Chondrocyte (in vitro differentiated cells): ENCODE measurements at regions not wholly inside any gene's neighbourhood (a gene's known extent, or its start where the extent isn't known, plus 50 kb on each side); places are given as distances from the start of the nearest gene placed in this dataset.

Experiments
- DNase-seq: peaks from one replicate; pipeline ENCODE4 v3.0.0; 2021; ENCODE audit warnings: mixed read lengths, low spot score
- H3K27ac Mint-ChIP-seq: one replicate; pipeline ENCODE4 v1.8.0; 2021; ENCODE audit warnings: mild to moderate bottlenecking, moderate library complexity, mixed read lengths; ENCODE audit not compliant: unreplicated experiment
- H3K27me3 Mint-ChIP-seq: 2 replicates; pipeline ENCODE4 v1.8.0; 2021; ENCODE audit warnings: low read depth, mixed read lengths
- H3K36me3 Mint-ChIP-seq: 2 replicates; pipeline ENCODE4 v1.8.0; 2021; ENCODE audit warnings: low read depth, mixed read lengths
- H3K4me1 Mint-ChIP-seq: 2 replicates; pipeline ENCODE4 v1.8.0; 2021; ENCODE audit warnings: low read depth, mild to moderate bottlenecking, mixed read lengths
- H3K4me3 Mint-ChIP-seq: one replicate; pipeline ENCODE4 v1.8.0; 2021; ENCODE audit warnings: mild to moderate bottlenecking, moderate library complexity, mixed read lengths; ENCODE audit not compliant: unreplicated experiment
- H3K9me3 Mint-ChIP-seq: 2 replicates; pipeline ENCODE4 v1.8.0; 2021; ENCODE audit warnings: low read depth, mixed read lengths
- TF ChIP-seq, protein P1 (sequence below): fragments of 200-600 bp; sonication (generic); IDR thresholded peaks from 2 replicates; pipeline ENCODE4 v1.5.0; 2021; ENCODE audit warnings: antibody characterized with exemption, mild to moderate bottlenecking, moderate library complexity

GRCh38 chr3:110457508-110457907 is 614.1 kb upstream of the NECTIN3 start:
- Mint-ChIP-seq H3K27me3 (no peaks in the 10 kb centered on the region), H3K4me1 (peaks cover 12% of the 10 kb centered on the region), H3K36me3 (peaks cover 8% of the 10 kb centered on the region), H3K4me3 (no peak overlapping the region), H3K9me3 (peaks cover 17% of the 10 kb centered on the region), H3K27ac (no peak overlapping the region)
- TF ChIP-seq, protein P1, sequence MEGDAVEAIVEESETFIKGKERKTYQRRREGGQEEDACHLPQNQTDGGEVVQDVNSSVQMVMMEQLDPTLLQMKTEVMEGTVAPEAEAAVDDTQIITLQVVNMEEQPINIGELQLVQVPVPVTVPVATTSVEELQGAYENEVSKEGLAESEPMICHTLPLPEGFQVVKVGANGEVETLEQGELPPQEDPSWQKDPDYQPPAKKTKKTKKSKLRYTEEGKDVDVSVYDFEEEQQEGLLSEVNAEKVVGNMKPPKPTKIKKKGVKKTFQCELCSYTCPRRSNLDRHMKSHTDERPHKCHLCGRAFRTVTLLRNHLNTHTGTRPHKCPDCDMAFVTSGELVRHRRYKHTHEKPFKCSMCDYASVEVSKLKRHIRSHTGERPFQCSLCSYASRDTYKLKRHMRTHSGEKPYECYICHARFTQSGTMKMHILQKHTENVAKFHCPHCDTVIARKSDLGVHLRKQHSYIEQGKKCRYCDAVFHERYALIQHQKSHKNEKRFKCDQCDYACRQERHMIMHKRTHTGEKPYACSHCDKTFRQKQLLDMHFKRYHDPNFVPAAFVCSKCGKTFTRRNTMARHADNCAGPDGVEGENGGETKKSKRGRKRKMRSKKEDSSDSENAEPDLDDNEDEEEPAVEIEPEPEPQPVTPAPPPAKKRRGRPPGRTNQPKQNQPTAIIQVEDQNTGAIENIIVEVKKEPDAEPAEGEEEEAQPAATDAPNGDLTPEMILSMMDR: no peak
- no peak for DNase-seq

- Mint-ChIP-seq H3K27me3 (no peaks in the 10 kb centered on the region), H3K36me3 (peaks cover 8% of the 10 kb centered on the region), H3K4me3 (no peak overlapping the region), H3K9me3 (peaks cover 17% of the 10 kb centered on the region), H3K27ac (no peak overlapping the region), H3K4me1 (peaks cover 14% of the 10 kb centered on the region)
- DNase-seq: no peak
- TF ChIP-seq, protein P1: no peak
Measured at GRCh38 chr3:110459021-110459420, 612.6 kb upstream of the NECTIN3 start.

GRCh38 chr3:110470310-110470709 is 601.3 kb upstream of the NECTIN3 start:
- H3K9me3 Mint-ChIP-seq: no peaks in the 10 kb centered on the region

DNA sequence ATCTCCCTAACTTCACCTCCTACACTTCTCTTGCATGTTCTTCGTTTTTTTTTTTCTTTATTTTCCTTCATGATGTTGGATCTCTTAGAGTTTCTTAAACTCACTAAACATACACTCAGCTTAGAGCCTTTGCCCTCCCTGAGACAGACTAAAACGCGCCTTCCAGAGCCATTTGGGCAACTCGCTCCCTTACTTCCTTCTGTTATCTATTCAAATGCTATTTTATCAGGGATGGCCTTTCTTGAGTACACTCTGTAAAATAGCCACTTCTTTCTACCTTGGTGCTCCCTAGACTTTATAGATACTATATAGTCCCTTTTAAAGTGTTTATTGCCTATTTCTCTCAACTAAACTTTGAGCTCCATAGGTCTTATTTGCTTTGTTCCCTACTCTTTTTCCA is 598.2 kb upstream of the NECTIN3 start:
- peaks cover 2% of the 10 kb centered on the region for H3K4me1 Mint-ChIP-seq
- H3K9me3 Mint-ChIP-seq: no peaks in the 10 kb centered on the region
- H3K36me3 Mint-ChIP-seq: no peaks in the 10 kb centered on the region
- no peak for DNase-seq
- H3K27me3 Mint-ChIP-seq: no peaks in the 10 kb centered on the region
- no peak overlapping the region for H3K27ac Mint-ChIP-seq
- TF ChIP-seq, protein P1: no peak
- no peak overlapping the region for H3K4me3 Mint-ChIP-seq

More at GRCh38 chr3:110470310-110470709, 601.3 kb upstream of the NECTIN3 start:
- no peak overlapping the region for H3K4me3 Mint-ChIP-seq
- no peak for DNase-seq
- TF ChIP-seq, protein P1: no peak
- H3K27me3 Mint-ChIP-seq: no peaks in the 10 kb centered on the region
- peaks cover 9% of the 10 kb centered on the region for H3K4me1 Mint-ChIP-seq
- no peak overlapping the region for H3K27ac Mint-ChIP-seq
- H3K36me3 Mint-ChIP-seq: no peaks in the 10 kb centered on the region

GRCh38 chr3:110474397-110474796 is 597.2 kb upstream of the NECTIN3 start:
- H3K27me3 Mint-ChIP-seq: no peaks in the 10 kb centered on the region
- peaks cover 9% of the 10 kb centered on the region for H3K4me1 Mint-ChIP-seq
- H3K36me3 Mint-ChIP-seq: no peaks in the 10 kb centered on the region
- H3K27ac Mint-ChIP-seq: no peak overlapping the region
- TF ChIP-seq, protein P1: no peak
- no peaks in the 10 kb centered on the region for H3K9me3 Mint-ChIP-seq
- no peak overlapping the region for H3K4me3 Mint-ChIP-seq
- no peak for DNase-seq
